NCI-H69 (cell line): ENCODE measurements at regions not wholly inside any gene's neighbourhood (a gene's known extent, or its start where the extent isn't known, plus 50 kb on each side); places are given as distances from the start of the nearest gene placed in this dataset.

Experiments
- DNase-seq: peaks from one replicate; lab custom pipeline; 2025; lab: John Stamatoyannopoulos, UW

- no peak for DNase-seq
Measured at GRCh38 chr15:29369261-29369660, 99.6 kb upstream of the NSMCE3 start.

GRCh38 chr15:29364426-29365078 is 94.9 kb upstream of the NSMCE3 start:
- DNase-seq: peak; percentile 31

GRCh38 chr15:29361560-29361959 is 91.9 kb upstream of the NSMCE3 start:
- DNase-seq: no peak

GRCh38 chr15:29360152-29360551 is 90.5 kb upstream of the NSMCE3 start:
- no peak for DNase-seq

DNA sequence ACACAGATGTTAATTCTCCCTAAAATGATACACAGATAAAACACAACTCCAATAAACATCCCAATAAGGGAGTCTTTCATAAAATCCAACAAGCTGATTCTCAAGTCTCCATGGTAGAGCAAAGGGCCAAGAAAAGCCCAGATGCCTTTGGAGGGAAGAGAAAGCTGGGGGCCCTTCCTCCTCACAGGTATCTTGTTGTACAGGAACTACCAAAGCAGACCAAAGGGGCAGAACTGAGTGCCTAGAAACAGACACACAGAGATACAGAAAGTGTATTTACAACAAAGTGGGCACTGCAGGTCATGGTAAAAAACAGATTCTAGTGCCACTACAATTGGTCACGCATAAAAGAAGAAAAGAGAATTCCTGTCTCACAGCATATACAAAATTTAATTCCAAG is 87.2 kb upstream of the NSMCE3 start:
- DNase-seq: no peak

DNA sequence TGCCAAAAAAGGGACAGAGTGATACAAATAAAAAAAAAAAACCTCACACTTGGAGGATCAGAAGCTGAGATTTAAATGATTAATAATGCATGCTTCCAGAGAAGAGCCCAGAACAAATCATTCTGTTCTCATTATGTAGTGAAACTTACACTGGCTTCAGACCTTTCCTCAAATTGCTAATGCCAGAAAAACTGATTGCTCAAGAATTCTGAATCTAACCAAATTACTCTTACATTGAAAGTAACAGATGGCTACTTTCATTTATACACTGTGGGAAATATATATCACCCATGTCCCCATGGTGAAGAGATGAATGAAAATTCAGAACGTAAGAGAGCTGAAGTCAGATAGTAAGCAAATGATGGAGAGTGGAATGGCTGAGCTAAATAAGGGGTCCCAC is 85.9 kb upstream of the NSMCE3 start:
- no peak for DNase-seq

- no peak for DNase-seq
Measured at GRCh38 chr15:29352402-29352801, 82.8 kb upstream of the NSMCE3 start.

- DNase-seq: no peak
Measured at GRCh38 chr15:29349196-29349595, 79.6 kb upstream of the NSMCE3 start.

- no peak for DNase-seq
Measured at GRCh38 chr15:29348336-29348914, 78.8 kb upstream of the NSMCE3 start.

GRCh38 chr15:29346998-29347397 is 77.4 kb upstream of the NSMCE3 start:
- no peak for DNase-seq

GRCh38 chr15:29345549-29346525 is 76.2 kb upstream of the NSMCE3 start:
- DNase-seq: no peak

- no peak for DNase-seq
Measured at GRCh38 chr15:29344474-29344873, 74.9 kb upstream of the NSMCE3 start.

- DNase-seq: no peak
Measured at GRCh38 chr15:29343229-29343628, 73.6 kb upstream of the NSMCE3 start.

DNA sequence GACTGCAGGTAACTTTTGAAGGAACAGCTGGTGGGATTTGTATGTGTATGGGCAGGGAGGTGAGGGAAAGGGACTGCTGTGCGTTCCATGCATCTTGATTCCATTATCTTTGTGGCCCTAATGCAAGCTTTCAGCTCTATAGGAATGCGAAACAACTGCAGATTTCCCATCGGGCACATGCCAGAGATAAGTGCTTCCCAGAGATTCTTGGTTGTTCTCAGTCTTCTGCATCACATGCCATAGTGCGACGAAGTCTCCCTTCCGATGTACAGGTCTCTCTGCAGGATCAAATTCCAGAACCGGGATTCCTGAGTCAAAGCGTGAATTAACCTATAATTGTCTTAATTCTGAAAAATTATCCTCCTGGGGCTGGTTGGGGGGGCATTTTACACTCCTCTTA is 72.6 kb upstream of the NSMCE3 start:
- no peak for DNase-seq

DNA sequence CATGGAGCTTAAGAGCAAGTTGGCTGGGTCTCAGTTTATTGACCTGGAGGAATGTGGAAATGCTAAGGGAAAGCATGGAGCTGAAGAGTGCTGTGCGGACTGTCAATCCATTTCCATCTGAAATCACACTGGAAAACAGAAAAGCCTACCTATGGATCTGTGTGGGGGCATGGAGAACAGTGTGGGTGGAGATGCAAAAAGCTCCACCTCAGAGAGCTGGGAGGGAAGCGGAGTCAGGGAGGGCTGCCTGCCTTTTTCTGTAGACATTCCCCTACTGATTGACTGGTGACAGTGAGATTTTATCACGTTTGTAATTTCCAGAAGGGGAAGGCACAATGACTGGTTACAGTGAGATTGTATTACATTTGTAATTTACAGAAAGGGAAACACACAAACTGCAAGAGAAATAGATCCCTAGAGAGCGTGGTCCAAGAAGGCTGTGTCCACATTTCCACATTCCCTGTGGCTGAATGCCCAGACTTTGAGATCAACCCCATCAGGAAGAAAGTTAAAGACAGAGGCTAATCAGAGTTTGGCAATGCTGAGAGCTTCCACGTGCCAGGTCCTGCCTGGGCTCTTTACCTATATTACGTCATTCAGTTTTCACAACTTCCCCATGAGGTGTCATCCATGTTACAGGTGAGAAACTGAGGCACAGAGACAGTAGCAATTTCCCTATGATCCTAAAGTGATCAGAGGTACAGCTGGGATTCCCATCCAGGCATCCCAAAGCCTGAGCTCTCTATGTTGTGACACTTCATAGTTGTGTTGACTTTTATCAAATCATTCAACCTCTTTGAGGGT is 67.7 kb upstream of the NSMCE3 start:
- no peak for DNase-seq

- no peak for DNase-seq
Measured at GRCh38 chr15:29334544-29334943, 64.9 kb upstream of the NSMCE3 start.

DNA sequence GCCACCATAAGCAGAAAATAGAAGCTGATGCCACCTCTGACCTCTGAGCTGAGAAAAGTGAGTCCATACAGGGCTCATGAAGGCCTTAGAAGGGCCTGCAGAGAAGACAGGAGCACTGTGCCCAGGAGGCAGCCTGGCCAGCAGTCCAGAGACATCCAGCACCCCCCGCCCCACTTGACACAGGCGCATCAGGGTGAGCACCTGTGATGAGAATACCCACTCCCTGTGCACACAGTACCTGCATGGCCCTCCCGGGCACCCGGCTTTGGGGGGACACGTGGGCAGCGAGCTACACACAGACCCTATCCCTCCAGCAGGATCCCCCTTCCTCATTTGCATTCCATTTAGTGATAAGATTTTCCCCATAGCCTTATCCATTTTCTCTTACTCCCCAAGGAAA is 63.6 kb upstream of the NSMCE3 start:
- no peak for DNase-seq

DNA sequence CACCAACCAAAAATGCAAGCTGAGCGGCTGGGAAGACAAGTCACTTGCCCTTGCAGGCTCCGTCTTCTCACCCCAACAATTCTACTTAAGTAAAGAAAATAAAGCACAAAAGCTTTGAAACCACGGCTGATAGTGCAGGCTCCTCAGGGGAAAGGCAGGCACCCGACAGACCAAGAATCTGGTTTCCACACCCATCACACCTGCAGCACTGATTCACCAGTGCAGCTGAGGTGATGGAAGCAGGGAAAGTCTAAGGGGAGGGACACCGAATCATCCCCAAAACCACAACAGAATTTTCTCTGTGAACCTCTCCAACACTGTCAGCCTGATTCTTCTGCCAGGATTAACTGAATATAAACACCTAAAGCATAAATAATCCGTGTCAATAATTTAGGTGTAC is 62.0 kb upstream of the NSMCE3 start:
- DNase-seq: no peak

- DNase-seq: no peak
Measured at GRCh38 chr15:29331071-29331470, 61.4 kb upstream of the NSMCE3 start.

DNA sequence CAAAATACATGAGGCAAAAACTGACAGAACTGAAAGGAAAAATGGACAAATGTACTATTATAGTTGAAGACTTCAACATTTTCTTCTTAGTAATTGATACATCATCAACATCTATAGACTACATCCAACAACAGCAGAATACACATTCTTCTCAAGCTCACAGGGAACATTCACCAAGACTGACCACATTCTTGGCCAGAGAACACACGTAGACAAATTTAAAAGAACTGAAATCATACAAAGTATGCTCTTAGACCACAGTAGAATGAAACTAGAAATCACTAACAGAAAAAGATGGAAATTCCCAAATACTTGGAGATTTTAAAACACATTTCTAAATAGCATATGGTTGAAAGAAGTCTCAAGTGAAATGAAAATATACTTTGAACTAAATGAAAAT is 55.1 kb upstream of the NSMCE3 start:
- DNase-seq: no peak

GRCh38 chr15:29323557-29323956 is 53.9 kb upstream of the NSMCE3 start:
- DNase-seq: no peak

GRCh38 chr15:29322415-29322814 is 52.8 kb upstream of the NSMCE3 start:
- peak; percentile 68 for DNase-seq
